GM12801 (cell line): ENCODE measurements at regions not wholly inside any gene's neighbourhood (a gene's known extent, or its start where the extent isn't known, plus 50 kb on each side); places are given as distances from the start of the nearest gene placed in this dataset.

ENCODE experiments used
- CTCF ChIP-seq: IDR thresholded peaks from one replicate; pipeline ENCODE4 v1.5.1; 2011; ENCODE audit warnings: control low read depth; ENCODE audit not compliant: insufficient read length; ENCODE audit errors: extremely low read depth

GRCh38 chr5:167649471-167649870 is 642.0 kb upstream of the WWC1 start:
- TF ChIP-seq CTCF: no peak

- TF ChIP-seq CTCF: no peak
Observed at GRCh38 chr5:167652690-167653089, 638.8 kb upstream of the WWC1 start.

- no peak for TF ChIP-seq CTCF
Observed at GRCh38 chr5:167653645-167654106, 637.8 kb upstream of the WWC1 start.

GRCh38 chr5:167657016-167657415 is 634.4 kb upstream of the WWC1 start:
- TF ChIP-seq CTCF: no peak

GRCh38 chr5:167658889-167659288 is 632.6 kb upstream of the WWC1 start:
- no peak for TF ChIP-seq CTCF

DNA sequence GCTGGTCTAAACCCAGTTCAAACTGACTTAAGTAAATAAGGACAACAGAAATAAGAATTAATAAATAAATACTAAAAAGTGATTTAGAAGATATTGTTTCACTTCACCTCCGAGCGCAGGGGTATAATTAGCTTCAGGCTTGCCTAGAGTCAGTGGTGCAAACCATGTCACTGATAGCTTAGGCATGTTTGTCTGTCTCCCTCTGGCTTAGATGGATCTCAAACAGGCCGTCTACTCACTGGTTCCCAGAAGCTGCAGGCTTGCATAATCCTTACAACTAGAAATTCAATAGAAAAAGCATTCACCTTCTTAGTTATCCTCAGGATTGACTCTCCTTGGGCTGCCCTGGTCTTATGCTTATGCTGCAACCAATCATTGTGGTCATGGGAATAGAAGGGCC is 629.8 kb upstream of the WWC1 start:
- no peak for TF ChIP-seq CTCF

DNA sequence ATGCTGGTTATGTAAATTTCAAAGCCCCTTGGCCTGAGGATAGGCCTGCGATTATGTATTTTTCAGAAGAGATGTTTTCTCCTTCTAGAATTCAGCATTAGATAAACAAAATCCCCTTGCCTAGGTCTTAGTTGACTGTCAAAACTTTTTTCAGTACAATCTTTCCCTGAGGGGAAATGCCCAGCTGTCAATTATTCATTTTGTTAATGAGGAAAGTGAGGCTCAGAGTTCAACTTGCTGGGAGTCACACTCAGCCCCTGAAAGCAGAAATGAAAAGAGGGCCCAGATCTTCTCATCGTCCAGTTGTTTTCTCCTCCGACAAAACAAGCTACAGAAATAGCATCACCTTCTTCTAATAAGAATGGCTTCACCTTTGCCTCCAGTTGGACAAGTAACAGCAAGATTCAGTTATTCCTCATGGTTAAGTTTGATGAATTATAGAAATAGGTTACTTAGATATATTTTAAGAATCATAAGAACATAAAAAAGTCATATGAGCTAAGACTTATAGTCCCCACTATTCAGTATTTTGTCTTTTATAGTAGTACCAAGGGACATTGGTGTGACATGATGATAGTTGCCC is 627.1 kb upstream of the WWC1 start:
- TF ChIP-seq CTCF: no peak

DNA sequence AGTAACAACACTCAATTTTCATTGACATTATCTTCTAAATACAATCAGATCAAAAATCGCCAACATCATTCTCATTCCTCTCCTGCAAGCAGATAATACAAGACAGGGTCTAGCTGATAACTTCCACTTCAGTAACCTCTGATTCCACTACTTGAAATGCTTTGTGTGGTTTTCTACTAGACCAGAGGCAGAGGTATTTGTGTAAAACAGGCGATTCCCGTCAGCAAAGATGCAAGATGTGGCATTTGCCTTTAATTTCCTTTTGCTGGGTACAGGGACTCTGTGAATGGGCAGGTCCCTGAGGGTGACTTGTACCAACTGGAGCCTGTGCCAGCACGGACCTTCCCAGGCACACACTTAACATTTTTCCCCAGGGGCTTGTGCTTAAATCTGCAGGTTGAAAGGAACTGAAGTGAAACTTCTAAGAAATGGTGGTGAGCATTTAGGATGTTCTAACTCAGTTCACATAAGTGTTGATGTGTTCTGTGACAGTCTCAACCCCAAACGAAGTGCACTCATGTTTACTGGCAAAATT is 625.5 kb upstream of the WWC1 start:
- TF ChIP-seq CTCF: no peak
